ENCODE measurements at regions not wholly inside any gene's neighbourhood (a gene's known extent, or its start where the extent isn't known, plus 50 kb on each side); places are given as distances from the start of the nearest gene placed in this dataset.

DNA sequence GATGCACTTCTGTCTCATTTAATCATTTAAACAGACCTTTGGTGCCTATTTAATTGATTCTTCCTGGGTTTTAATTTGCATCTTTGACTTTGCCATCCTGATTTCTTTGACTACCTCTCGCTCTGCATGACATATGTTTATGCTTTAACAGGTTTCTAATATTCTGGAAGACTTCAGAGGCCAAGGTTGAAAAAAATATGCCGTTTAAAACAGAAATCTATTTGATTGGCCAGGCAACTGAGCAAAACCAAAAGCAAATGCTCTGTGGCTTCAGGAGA lies 303.4 kb downstream of the IRS1 start:
- TF ChIP-seq, protein P1, sequence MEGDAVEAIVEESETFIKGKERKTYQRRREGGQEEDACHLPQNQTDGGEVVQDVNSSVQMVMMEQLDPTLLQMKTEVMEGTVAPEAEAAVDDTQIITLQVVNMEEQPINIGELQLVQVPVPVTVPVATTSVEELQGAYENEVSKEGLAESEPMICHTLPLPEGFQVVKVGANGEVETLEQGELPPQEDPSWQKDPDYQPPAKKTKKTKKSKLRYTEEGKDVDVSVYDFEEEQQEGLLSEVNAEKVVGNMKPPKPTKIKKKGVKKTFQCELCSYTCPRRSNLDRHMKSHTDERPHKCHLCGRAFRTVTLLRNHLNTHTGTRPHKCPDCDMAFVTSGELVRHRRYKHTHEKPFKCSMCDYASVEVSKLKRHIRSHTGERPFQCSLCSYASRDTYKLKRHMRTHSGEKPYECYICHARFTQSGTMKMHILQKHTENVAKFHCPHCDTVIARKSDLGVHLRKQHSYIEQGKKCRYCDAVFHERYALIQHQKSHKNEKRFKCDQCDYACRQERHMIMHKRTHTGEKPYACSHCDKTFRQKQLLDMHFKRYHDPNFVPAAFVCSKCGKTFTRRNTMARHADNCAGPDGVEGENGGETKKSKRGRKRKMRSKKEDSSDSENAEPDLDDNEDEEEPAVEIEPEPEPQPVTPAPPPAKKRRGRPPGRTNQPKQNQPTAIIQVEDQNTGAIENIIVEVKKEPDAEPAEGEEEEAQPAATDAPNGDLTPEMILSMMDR (IDR thresholded peaks at IDR 0.05), result no peak
- TF ChIP-seq POLR2A (IDR thresholded peaks at IDR 0.05), result no peak
